Endothelial cell of umbilical vein (primary cell): ENCODE measurements at regions not wholly inside any gene's neighbourhood (a gene's known extent, or its start where the extent isn't known, plus 50 kb on each side); places are given as distances from the start of the nearest gene placed in this dataset.

Experiments used
- BruUV-seq: library from RNA; stranded (reverse); fragments of 400-500 nt; replicated peaks from 2 replicates; lab custom pipeline; 2021; lab: Mats Ljungman, UMichigan
- CTCF ChIA-PET: fragments of 300-600, 350-600 bp; sonication (Branson Sonifier 250); formaldehyde crosslinking; loops from one replicate; lab custom pipeline; 2021; ENCODE audit warnings: antibody characterized with exemption, inconsistent platforms; lab: Charles Lee
- POLR2A ChIA-PET: fragments of 300-600, 350-600 bp; sonication (Branson Sonifier 250); formaldehyde crosslinking; loops from one replicate; lab custom pipeline; 2021; ENCODE audit warnings: antibody characterized with exemption, inconsistent platforms; lab: Charles Lee
- DNase-seq: peaks from one replicate; pipeline ENCODE4 v3.0.0-alpha.2; 2011; ENCODE audit warnings: low read depth, low spot score
- FAIRE-seq: peaks from 2 replicates; lab custom pipeline; 2011; peaks lifted over from hg19 to GRCh38; lab: Jason Lieb, UNC
- H2AFZ ChIP-seq: 2 replicates; pipeline ENCODE4 v1.6.0; 2012; ENCODE audit warnings: low read depth, low read length, control low read depth, inconsistent platforms
- H3K27ac ChIP-seq: 2 replicates; pipeline ENCODE4 v1.5.1; 2011; ENCODE audit warnings: low read depth, mild to moderate bottlenecking, control low read depth, low read length, moderate library complexity; ENCODE audit not compliant: insufficient read depth
- H3K27me3 ChIP-seq, 2 experiments: 2 replicates each; pipeline versions ENCODE4 v1.6.0 to v1.6.1; 2011; ENCODE audit warnings: low read length in 2 of 2, mixed read lengths in 1 of 2; ENCODE audit not compliant: control insufficient read depth in 2 of 2, insufficient read depth in 2 of 2
- H3K36me3 ChIP-seq, 2 experiments: 2 replicates in 1 of 2; 3 replicates in 1 of 2; pipeline ENCODE4 v1.5.1; 2011; ENCODE audit warnings: low read length in 2 of 2, mild to moderate bottlenecking in 1 of 2, moderate library complexity in 1 of 2; ENCODE audit not compliant: control insufficient read depth in 2 of 2, insufficient read depth in 2 of 2; ENCODE audit errors: extremely low read depth in 1 of 2
- H3K4me1 ChIP-seq: 3 replicates; pipeline ENCODE4 v1.5.1; 2011; ENCODE audit warnings: mild to moderate bottlenecking, low read length; ENCODE audit not compliant: control insufficient read depth, insufficient read depth; ENCODE audit errors: extremely low read depth
- H3K4me2 ChIP-seq: 2 replicates; pipeline ENCODE4 v1.6.1; 2011; ENCODE audit warnings: low read length, control low read depth, mixed read lengths; ENCODE audit not compliant: insufficient read depth
- H3K4me3 ChIP-seq, 3 experiments: fragments of 200-600 bp in 1 of 3; sonication (generic), shearing (Covaris generic) in 1 of 3; replicated peaks in 1 of 3; 2 replicates each; pipeline ENCODE4 v1.5.1; 2011 to 2016; ENCODE audit warnings: control low read depth in 3 of 3, low read length in 3 of 3, mild to moderate bottlenecking in 2 of 3, inconsistent platforms in 1 of 3, low read depth in 1 of 3, moderate library complexity in 1 of 3; ENCODE audit not compliant: insufficient read depth in 1 of 3
- H3K79me2 ChIP-seq: 2 replicates; pipeline ENCODE4 v1.6.0; 2012; ENCODE audit warnings: low read length, inconsistent platforms; ENCODE audit not compliant: control insufficient read depth, insufficient read depth
- H3K9ac ChIP-seq: replicated peaks from 2 replicates; pipeline ENCODE3; 2011; ENCODE audit warnings: low read length, control low read depth; ENCODE audit not compliant: insufficient read depth; ENCODE audit errors: extremely low read depth
- H3K9me1 ChIP-seq: replicated peaks from 3 replicates; pipeline ENCODE4 v1.6.0; 2011; ENCODE audit warnings: mild to moderate bottlenecking, low read length; ENCODE audit not compliant: control insufficient read depth, insufficient read depth; ENCODE audit errors: extremely low read depth
- H3K9me3 ChIP-seq: replicated peaks from 2 replicates; pipeline ENCODE4 v1.5.1; 2012; ENCODE audit warnings: low read length, inconsistent platforms; ENCODE audit not compliant: control insufficient read depth, insufficient read depth
- H4K20me1 ChIP-seq: replicated peaks from 2 replicates; pipeline ENCODE3; 2011; ENCODE audit warnings: mild to moderate bottlenecking, low read length; ENCODE audit not compliant: control insufficient read depth, insufficient read depth; ENCODE audit errors: extremely low read depth
- EZH2 ChIP-seq: IDR thresholded peaks from 2 replicates; pipeline ENCODE4 v1.6.1; 2012; ENCODE audit warnings: borderline replicate concordance, low read depth, mild to moderate bottlenecking, moderate library complexity, low read length, inconsistent platforms; ENCODE audit not compliant: severe bottlenecking
- GATA2 ChIP-seq: IDR thresholded peaks from 2 replicates; pipeline ENCODE4 v1.7.0; 2011; ENCODE audit warnings: low read depth, mild to moderate bottlenecking, moderate library complexity, mixed read lengths, low read length; ENCODE audit not compliant: insufficient read length, insufficient read depth
- dilution Hi-C: fragments of 300-500 bp; cut with MboI; formaldehyde crosslinking; loops from one replicate; pipeline ENCODE4 v1.15.0; 2019; ENCODE audit warnings: low sequenced_read_pairs; ENCODE audit not compliant: extremely low pct_ligation_motif_present
- intact Hi-C: fragments of 100-400 bp; cut with micrococcal nuclease; formaldehyde crosslinking; loops from one replicate; pipeline ENCODE4 v1.10.0; 2022
- TF ChIP-seq, protein P1 (sequence below), 2 donors: IDR thresholded peaks; 1 replicate in 1 of 2; 2 replicates in 1 of 2; pipeline ENCODE4 v1.5.1; 2011; ENCODE audit warnings: low read length in 2 of 2, mild to moderate bottlenecking in 2 of 2, moderate library complexity in 2 of 2, control low read depth in 1 of 2, inconsistent platforms in 1 of 2, low read depth in 1 of 2; ENCODE audit not compliant: insufficient read depth in 1 of 2; ENCODE audit errors: extremely low read depth in 1 of 2
- TF ChIP-seq, protein P2 (sequence below): IDR thresholded peaks from 2 replicates; pipeline ENCODE4 v1.6.1; 2011; ENCODE audit not compliant: insufficient read depth, insufficient read length

DNA sequence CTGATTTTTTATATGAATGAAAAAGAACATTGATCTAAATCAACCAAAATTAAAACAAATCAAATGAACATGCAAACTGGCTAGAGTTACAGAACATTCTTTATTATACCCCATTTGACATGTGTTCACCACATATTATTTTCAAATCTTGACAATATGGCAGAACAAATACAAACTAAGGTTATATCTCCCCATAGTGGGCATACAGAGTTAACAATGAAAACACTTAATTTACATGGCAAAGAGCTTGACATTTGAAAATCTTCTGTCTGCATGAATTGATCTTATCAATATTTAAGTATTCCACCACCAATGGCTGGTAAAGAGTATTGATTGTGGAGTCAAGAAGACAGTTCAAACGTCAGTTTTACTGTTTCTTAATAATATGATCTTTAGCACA lies 197.9 kb upstream of the ANO3 start:
- DNase-seq = no peak
- intact Hi-C loops (loop anchor here (1.0 kb wide), 1 partner anchor 93 kb away; no protein-coding TSS in a partner anchor), dilution Hi-C loops (no loop called here)
- POLR2A ChIA-PET = no interaction called here
- Histone ChIP-seq H4K20me1 (no peaks in the 10 kb centered on the region), H3K4me3 (no peak overlapping the region), H3K4me2 (no peak overlapping the region), H3K79me2 (no peaks in the 10 kb centered on the region), H3K27me3 (no peaks in the 10 kb centered on the region), H3K9ac (no peak overlapping the region), H3K9me1 (no peaks in the 10 kb centered on the region), H3K36me3 (no peaks in the 10 kb centered on the region), H3K9me3 (no peaks in the 10 kb centered on the region), H3K27ac (no peak overlapping the region), H2AFZ (no peak overlapping the region), H3K4me1 (no peaks in the 10 kb centered on the region)
- no peak for FAIRE-seq
- CTCF ChIA-PET = interaction anchor here (2.0 to 4.5 kb wide), 2 partner anchors 13 to 152 kb away, joined by 5 to 77 read pairs; no protein-coding TSS in a partner anchor
- TF ChIP-seq GATA2 = no peak
- TF ChIP-seq, protein P1, sequence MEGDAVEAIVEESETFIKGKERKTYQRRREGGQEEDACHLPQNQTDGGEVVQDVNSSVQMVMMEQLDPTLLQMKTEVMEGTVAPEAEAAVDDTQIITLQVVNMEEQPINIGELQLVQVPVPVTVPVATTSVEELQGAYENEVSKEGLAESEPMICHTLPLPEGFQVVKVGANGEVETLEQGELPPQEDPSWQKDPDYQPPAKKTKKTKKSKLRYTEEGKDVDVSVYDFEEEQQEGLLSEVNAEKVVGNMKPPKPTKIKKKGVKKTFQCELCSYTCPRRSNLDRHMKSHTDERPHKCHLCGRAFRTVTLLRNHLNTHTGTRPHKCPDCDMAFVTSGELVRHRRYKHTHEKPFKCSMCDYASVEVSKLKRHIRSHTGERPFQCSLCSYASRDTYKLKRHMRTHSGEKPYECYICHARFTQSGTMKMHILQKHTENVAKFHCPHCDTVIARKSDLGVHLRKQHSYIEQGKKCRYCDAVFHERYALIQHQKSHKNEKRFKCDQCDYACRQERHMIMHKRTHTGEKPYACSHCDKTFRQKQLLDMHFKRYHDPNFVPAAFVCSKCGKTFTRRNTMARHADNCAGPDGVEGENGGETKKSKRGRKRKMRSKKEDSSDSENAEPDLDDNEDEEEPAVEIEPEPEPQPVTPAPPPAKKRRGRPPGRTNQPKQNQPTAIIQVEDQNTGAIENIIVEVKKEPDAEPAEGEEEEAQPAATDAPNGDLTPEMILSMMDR (IDR thresholded peaks at IDR 0.05; ENCODE audit: extremely low read depth in 1 of 2, insufficient read depth in 1 of 2, low read depth in 1 of 2, low read length in 2 of 2) = no peak
- TF ChIP-seq EZH2 = no peak
- TF ChIP-seq, protein P2, sequence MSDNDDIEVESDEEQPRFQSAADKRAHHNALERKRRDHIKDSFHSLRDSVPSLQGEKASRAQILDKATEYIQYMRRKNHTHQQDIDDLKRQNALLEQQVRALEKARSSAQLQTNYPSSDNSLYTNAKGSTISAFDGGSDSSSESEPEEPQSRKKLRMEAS = no peak
- no TSS peak for BruUV-seq
